Neuronal stem cell (in vitro differentiated cells): ENCODE measurements at regions not wholly inside any gene's neighbourhood (a gene's known extent, or its start where the extent isn't known, plus 50 kb on each side); places are given as distances from the start of the nearest gene placed in this dataset.

Experiments
- DNase-seq: peaks from one replicate; pipeline ENCODE4 v3.0.0-alpha.2; 2013; ENCODE audit warnings: low spot score
- H2AFZ ChIP-seq: one replicate; pipeline ENCODE4 v1.6.1; 2013; ENCODE audit warnings: mild to moderate bottlenecking, low read length, inconsistent platforms
- H2AK5ac ChIP-seq: 2 replicates; pipeline ENCODE4 v1.6.1; 2013; ENCODE audit warnings: low read depth, mild to moderate bottlenecking, inconsistent platforms, low read length, moderate library complexity, mixed read lengths
- H2BK120ac ChIP-seq: 2 replicates; pipeline ENCODE4 v1.6.1; 2013; ENCODE audit warnings: low read depth, mild to moderate bottlenecking, inconsistent platforms, low read length, moderate library complexity, mixed read lengths
- H2BK12ac ChIP-seq: one replicate; pipeline ENCODE4 v1.6.1; 2013; ENCODE audit warnings: low read length, inconsistent platforms
- H2BK15ac ChIP-seq: 2 replicates; pipeline ENCODE4 v1.6.1; 2013; ENCODE audit warnings: mild to moderate bottlenecking, low read length, inconsistent platforms, mixed read lengths
- H2BK5ac ChIP-seq: one replicate; pipeline ENCODE4 v1.6.1; 2013; ENCODE audit warnings: inconsistent platforms, mild to moderate bottlenecking, low read length, moderate library complexity
- H3K14ac ChIP-seq: one replicate; pipeline ENCODE4 v1.6.1; 2013; ENCODE audit warnings: low read length, inconsistent platforms
- H3K18ac ChIP-seq: 2 replicates; pipeline ENCODE4 v1.6.1; 2013; ENCODE audit warnings: low read length, inconsistent platforms
- H3K23ac ChIP-seq: 2 replicates; pipeline ENCODE4 v1.6.1; 2013; ENCODE audit warnings: low read depth, mild to moderate bottlenecking, mixed read lengths, low read length, inconsistent platforms; ENCODE audit not compliant: poor library complexity
- H3K27ac ChIP-seq: replicated peaks from 3 replicates; pipeline ENCODE4 v1.5.1; 2013; ENCODE audit warnings: low read length, inconsistent platforms
- H3K27me3 ChIP-seq, 3 experiments: 2 replicates each; pipeline ENCODE4 v1.6.1; 2013; ENCODE audit warnings: low read length in 3 of 3, mild to moderate bottlenecking in 2 of 3, inconsistent platforms in 1 of 3, low read depth in 1 of 3, mixed read lengths in 1 of 3, moderate library complexity in 1 of 3; ENCODE audit not compliant: control insufficient read depth in 3 of 3, insufficient read depth in 3 of 3
- H3K36me3 ChIP-seq, 2 donors: replicated peaks in 1 of 2; 2 replicates each; pipeline ENCODE4 v1.6.1; 2013; ENCODE audit warnings: low read length in 2 of 2; ENCODE audit not compliant: control insufficient read depth in 2 of 2, insufficient read depth in 2 of 2
- H3K4ac ChIP-seq: 2 replicates; pipeline ENCODE4 v1.6.1; 2013; ENCODE audit warnings: inconsistent platforms, mild to moderate bottlenecking, low read length, moderate library complexity
- H3K4me1 ChIP-seq, 2 donors: 1 replicate in 1 of 2; 2 replicates in 1 of 2; pipeline ENCODE4 v1.6.1; 2013; ENCODE audit warnings: low read length in 2 of 2, low read depth in 1 of 2; ENCODE audit not compliant: control insufficient read depth in 2 of 2, insufficient read depth in 1 of 2
- H3K4me2 ChIP-seq: one replicate; pipeline ENCODE4 v1.6.1; 2013; ENCODE audit warnings: mild to moderate bottlenecking, low read length, inconsistent platforms; ENCODE audit not compliant: insufficient read depth, poor library complexity, severe bottlenecking
- H3K4me3 ChIP-seq, 2 donors: 2 replicates each; pipeline ENCODE4 v1.5.1; 2013; ENCODE audit warnings: low read length in 2 of 2, mild to moderate bottlenecking in 2 of 2, inconsistent platforms in 1 of 2, moderate library complexity in 1 of 2
- H3K79me1 ChIP-seq: one replicate; pipeline ENCODE4 v1.6.1; 2013; ENCODE audit warnings: low read depth, mild to moderate bottlenecking, inconsistent platforms, low read length, moderate library complexity
- H3K9ac ChIP-seq: one replicate; pipeline ENCODE4 v1.6.1; 2013; ENCODE audit warnings: mild to moderate bottlenecking, low read depth, low read length, inconsistent platforms; ENCODE audit not compliant: poor library complexity
- H3K9me3 ChIP-seq, 2 donors: replicated peaks in 1 of 2; 2 replicates each; pipeline versions ENCODE3 to v1.6.1; 2013; ENCODE audit warnings: low read length in 2 of 2, mild to moderate bottlenecking in 2 of 2, inconsistent platforms in 1 of 2, low read depth in 1 of 2, mixed read lengths in 1 of 2, moderate library complexity in 1 of 2; ENCODE audit not compliant: control insufficient read depth in 2 of 2, insufficient read depth in 1 of 2
- H4K8ac ChIP-seq: one replicate; pipeline ENCODE4 v1.6.1; 2013; ENCODE audit warnings: low read depth, mild to moderate bottlenecking, inconsistent platforms, low read length, moderate library complexity
- H4K91ac ChIP-seq: one replicate; pipeline ENCODE4 v1.6.1; 2013; ENCODE audit warnings: low read length, low read depth, mild to moderate bottlenecking, inconsistent platforms; ENCODE audit not compliant: poor library complexity
- WGBS, 2 donors: extraction: QIAGEN DNeasy Blood & Tissue Kit; methylation state at CpG; one replicate each; pipeline ENCODE4 v1.1.7; 2013; ENCODE audit warnings: missing lambda C conversion rate in 2 of 2, mixed read lengths in 1 of 2; ENCODE audit not compliant: insufficient read length in 2 of 2, insufficient replicate concordance in 1 of 2; ENCODE audit errors: extremely low coverage in 2 of 2; 5-methylcytosine and 5-hydroxymethylcytosine counted together

- no peak overlapping the region for H3K4ac ChIP-seq
- no peak overlapping the region for H2AK5ac ChIP-seq
- H4K8ac ChIP-seq, result no peak overlapping the region
- no peak overlapping the region for H3K27ac ChIP-seq
- no peaks in the 10 kb centered on the region for H3K36me3 ChIP-seq
- H2BK12ac ChIP-seq, result no peak overlapping the region
- DNase-seq, result no peak
- no peak overlapping the region for H2AFZ ChIP-seq
- H3K9ac ChIP-seq, result no peak overlapping the region
- H2BK5ac ChIP-seq, result no peak overlapping the region
- H2BK15ac ChIP-seq, result no peak overlapping the region
- no peak overlapping the region for H3K4me2 ChIP-seq
- H3K18ac ChIP-seq, result no peak overlapping the region
- no peaks in the 10 kb centered on the region for H3K27me3 ChIP-seq
- no peak overlapping the region for H4K91ac ChIP-seq
- no peak overlapping the region for H3K4me3 ChIP-seq
- peaks cover 0 to 6% of the 10 kb centered on the region in 2 donors for H3K4me1 ChIP-seq
- no peak overlapping the region for H2BK120ac ChIP-seq
- no peak overlapping the region for H3K14ac ChIP-seq
- peaks cover 1% of the 10 kb centered on the region for H3K79me1 ChIP-seq
- H3K9me3 ChIP-seq, result no peaks in the 10 kb centered on the region
- no peak overlapping the region for H3K23ac ChIP-seq
- no CpG with 5 or more reads among the region's 5 CpGs for WGBS, 2 donors
Observed at GRCh38 chr10:130933008-130933390, 378.5 kb downstream of the TCERG1L start.

- DNase-seq, result no peak
- Histone ChIP-seq H2AK5ac (no peak overlapping the region), H2BK120ac (no peak overlapping the region), H3K27ac (no peak overlapping the region), H3K18ac (no peak overlapping the region), H3K4me3 (no peak overlapping the region), H3K4ac (no peak overlapping the region), H2BK5ac (no peak overlapping the region), H3K36me3 (no peaks in the 10 kb centered on the region), H3K23ac (no peak overlapping the region), H3K79me1 (peaks cover 2% of the 10 kb centered on the region), H2BK12ac (no peak overlapping the region), H2BK15ac (no peak overlapping the region), H2AFZ (no peak overlapping the region), H4K8ac (no peak overlapping the region), H3K4me1 (peaks cover 0 to 6% of the 10 kb centered on the region in 2 donors), H3K14ac (no peak overlapping the region), H4K91ac (no peak overlapping the region), H3K27me3 (no peaks in the 10 kb centered on the region), H3K4me2 (no peak overlapping the region), H3K9me3 (no peaks in the 10 kb centered on the region), H3K9ac (no peak overlapping the region)
- no CpG with 5 or more reads among the region's 13 CpGs for WGBS, 2 donors
Observed at GRCh38 chr10:130934293-130935127, 377.0 kb downstream of the TCERG1L start.

GRCh38 chr10:130935128-130935439 lies 376.4 kb downstream of the TCERG1L start:
- Histone ChIP-seq H3K79me1 (peaks cover 2% of the 10 kb centered on the region), H3K4me3 (no peak overlapping the region), H2BK120ac (no peak overlapping the region), H3K14ac (no peak overlapping the region), H3K18ac (no peak overlapping the region), H3K27me3 (no peaks in the 10 kb centered on the region), H2BK15ac (no peak overlapping the region), H2BK5ac (no peak overlapping the region), H3K9me3 (no peaks in the 10 kb centered on the region), H3K4ac (no peak overlapping the region), H3K4me2 (no peak overlapping the region), H2AK5ac (no peak overlapping the region), H2BK12ac (no peak overlapping the region), H3K4me1 (peaks cover 0 to 6% of the 10 kb centered on the region in 2 donors), H2AFZ (no peak overlapping the region), H4K91ac (no peak overlapping the region), H3K9ac (no peak overlapping the region), H4K8ac (no peak overlapping the region), H3K27ac (no peak overlapping the region), H3K23ac (no peak overlapping the region), H3K36me3 (no peaks in the 10 kb centered on the region)
- no CpG with 5 or more reads among the region's 5 CpGs for WGBS, 2 donors
- DNase-seq, result no peak

GRCh38 chr10:130935897-130936550 lies 375.5 kb downstream of the TCERG1L start:
- H2AFZ ChIP-seq, result no peak overlapping the region
- H3K4me3 ChIP-seq, result no peak overlapping the region
- H3K27ac ChIP-seq, result no peak overlapping the region
- no CpG with 5 or more reads among the region's 9 CpGs for WGBS, 2 donors
- H3K27me3 ChIP-seq, result no peaks in the 10 kb centered on the region
- H3K4me2 ChIP-seq, result no peak overlapping the region
- H3K4me1 ChIP-seq, result peaks cover 0 to 6% of the 10 kb centered on the region in 2 donors
- no peak for DNase-seq
- peak overlapping the region; percentile 48 for H3K14ac ChIP-seq
- no peak overlapping the region for H4K8ac ChIP-seq
- no peak overlapping the region for H3K4ac ChIP-seq
- no peak overlapping the region for H2AK5ac ChIP-seq
- H3K9me3 ChIP-seq, result no peaks in the 10 kb centered on the region
- H3K9ac ChIP-seq, result no peak overlapping the region
- H2BK15ac ChIP-seq, result no peak overlapping the region
- no peak overlapping the region for H2BK12ac ChIP-seq
- H3K79me1 ChIP-seq, result peaks cover 2% of the 10 kb centered on the region
- H2BK120ac ChIP-seq, result no peak overlapping the region
- no peaks in the 10 kb centered on the region for H3K36me3 ChIP-seq
- H3K18ac ChIP-seq, result peak overlapping the region; percentile 63
- H4K91ac ChIP-seq, result no peak overlapping the region
- H2BK5ac ChIP-seq, result peak overlapping the region; percentile 27
- no peak overlapping the region for H3K23ac ChIP-seq
